ENCODE measurements at regions not wholly inside any gene's neighbourhood (a gene's known extent, or its start where the extent isn't known, plus 50 kb on each side); places are given as distances from the start of the nearest gene placed in this dataset.

DNA sequence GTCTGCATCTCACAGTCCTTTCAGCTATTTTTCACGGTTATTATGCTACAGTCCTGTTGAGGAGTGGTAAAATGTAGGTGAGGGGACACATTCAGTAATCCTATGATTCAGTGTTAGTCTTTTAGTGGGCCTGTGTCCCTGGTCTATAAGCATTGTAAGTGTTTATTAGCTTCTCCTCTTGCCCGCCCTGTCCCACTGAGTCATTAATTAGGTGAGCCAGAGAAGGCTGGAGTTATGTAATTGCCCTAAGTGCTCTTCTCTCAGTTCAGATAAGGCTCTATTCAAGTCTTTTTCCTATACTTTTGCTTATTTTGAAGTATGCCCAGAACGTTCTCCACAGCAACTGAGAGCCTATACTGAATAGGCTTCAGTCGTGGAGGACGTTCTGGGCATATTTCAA, 76.3 kb upstream of the ZRANB2 start:
- TF ChIP-seq CTCF (IDR thresholded peaks at IDR 0.05) (no peak), POLR2AphosphoS5 (IDR thresholded peaks at IDR 0.05) (no peak)
